DMS 273 (cell line): ENCODE measurements at regions not wholly inside any gene's neighbourhood (a gene's known extent, or its start where the extent isn't known, plus 50 kb on each side); places are given as distances from the start of the nearest gene placed in this dataset.

ENCODE experiments used
- DNase-seq: peaks from one replicate; lab custom pipeline; 2025; ENCODE audit not compliant: unreplicated experiment; lab: John Stamatoyannopoulos, UW

DNA sequence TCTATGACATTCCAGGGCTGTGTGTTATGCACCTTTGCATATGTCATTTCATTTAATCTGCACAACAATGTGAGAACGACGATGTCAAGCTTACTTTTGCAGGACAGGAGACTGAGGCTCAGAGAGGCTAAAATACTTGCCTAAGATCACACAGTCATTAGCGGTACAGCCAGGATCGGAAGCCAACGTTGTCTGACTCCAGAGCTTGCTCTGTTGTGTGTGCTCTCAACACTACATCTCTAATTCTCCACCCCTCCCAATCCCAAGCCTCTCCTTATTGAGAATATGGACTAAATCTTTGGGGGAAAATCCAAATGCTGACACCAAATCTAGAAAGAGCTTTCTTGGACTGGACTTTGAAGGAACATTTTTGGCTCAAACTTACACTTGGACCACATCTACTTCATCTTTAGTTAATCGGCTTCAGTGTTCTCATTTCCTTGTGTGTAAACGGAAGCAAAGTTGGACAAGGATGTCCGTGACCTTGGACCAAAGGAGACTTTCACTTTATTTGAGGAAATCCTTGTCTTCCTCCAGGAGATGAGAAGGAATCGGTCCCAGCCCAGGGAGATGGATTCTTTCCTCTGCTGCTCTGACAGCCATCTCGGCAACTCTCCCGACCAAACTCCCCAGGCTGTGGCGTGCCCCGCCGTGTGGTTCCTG is 242.4 kb downstream of the LPIN1 start:
- DNase-seq: no peak

DNA sequence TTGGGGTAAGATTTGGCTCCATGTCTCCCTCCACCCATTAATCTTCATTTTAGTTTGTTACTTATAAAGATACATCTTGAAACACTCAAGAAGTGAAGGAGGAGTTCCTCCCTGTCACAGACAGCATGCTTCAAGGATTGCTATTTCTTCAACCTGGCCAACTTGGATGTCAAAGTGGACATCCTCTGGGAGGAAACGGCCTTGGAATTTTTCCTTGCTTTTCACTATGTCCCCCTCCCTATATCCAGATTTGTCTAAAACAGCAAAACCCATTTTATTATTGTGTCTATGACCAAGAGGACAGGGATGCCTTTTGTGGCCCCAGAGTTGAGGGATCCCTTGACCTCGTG is 242.9 kb downstream of the LPIN1 start:
- no peak for DNase-seq

DNA sequence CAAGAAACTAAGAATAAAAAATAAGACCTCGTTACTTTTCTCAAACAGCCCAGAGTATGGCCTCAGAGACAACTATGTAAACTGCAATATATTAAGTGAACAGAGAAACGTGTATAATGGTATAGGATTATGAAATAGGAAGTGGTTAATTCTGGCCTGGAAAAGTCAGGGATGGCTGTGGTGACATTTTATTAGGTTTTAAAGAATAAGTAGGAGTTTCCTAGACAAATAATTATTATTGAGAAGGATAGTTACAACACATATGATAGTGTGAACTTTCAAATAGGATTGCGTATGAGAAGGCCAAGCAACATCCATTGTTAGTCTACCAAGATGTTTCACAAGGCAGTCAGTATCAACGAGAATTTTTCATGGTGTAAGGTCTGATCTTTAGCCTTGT is 244.1 kb downstream of the LPIN1 start:
- DNase-seq: no peak

DNA sequence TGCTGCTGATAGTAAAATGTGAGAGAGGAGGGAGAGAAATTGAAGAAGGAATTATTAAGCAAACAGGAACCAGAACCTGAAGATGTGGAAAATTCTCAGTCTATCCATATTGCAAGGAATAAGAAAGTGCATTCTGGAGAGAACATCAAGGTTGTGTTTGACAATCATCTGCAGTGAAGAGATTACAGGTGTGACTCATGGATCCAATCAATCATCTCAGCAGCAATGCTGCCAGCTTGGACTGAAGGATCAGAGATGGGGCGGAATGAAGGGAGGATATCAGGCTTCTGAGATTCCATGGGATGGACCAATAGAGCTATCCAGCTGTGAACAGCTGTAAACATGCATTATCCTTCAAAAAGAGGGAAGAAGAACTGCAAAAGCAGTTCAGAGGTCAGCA is 247.3 kb downstream of the LPIN1 start:
- no peak for DNase-seq

DNA sequence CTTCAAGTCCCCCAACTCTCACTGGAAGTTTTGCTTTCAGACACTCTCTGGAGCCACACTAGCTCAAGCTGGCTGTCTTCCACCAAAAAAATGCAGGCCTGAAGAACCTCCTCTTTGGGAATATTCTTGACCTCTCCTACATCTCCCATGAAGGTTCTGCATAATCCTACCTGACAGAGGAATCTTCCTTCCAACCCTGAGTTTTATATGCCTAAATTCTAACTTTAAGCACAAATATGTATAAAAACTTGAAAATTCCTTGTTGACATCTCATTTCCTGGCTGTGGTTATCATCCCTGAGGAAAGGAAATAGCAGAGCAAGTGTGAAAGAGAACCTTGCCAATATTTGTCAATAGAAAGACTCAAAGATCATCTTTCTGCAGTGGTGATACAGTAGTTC is 249.0 kb downstream of the LPIN1 start:
- no peak for DNase-seq

DNA sequence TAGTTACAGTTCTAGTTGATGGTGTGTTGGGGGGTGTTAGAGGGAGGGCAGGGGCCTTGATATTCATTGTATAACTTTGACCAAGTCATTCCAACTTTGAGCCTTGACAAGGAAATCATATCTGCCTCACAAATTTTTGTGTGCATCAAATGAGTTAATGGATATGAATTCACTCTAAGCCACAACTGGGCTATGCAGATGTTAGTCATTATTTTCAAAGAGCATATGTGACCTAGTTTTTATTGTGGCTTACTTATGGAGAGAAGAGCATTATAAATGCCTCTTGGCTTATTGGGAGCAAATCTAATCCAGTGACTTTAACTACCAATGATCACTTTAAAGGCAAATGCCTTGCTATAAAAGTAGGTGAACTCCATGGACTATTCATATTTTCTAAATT is 250.2 kb downstream of the LPIN1 start:
- DNase-seq: no peak

DNA sequence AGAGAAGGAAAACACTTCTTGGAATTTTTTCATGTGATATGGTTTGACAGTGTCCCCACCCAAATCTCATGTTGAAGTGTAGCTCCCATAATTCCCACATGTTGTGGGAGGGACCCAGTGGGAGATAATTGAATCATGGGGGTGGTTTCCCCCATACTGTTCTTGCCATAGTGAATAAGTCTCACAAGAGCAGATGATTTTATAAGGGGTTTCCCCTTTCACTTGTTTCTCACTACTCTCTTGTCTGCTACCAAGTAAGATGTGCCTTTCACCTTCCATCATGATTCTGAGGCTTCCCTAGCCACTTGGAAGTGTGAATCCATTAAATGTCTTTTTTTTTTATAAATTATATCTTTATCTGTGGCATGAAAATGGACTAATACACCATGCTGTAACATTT is 250.7 kb downstream of the LPIN1 start:
- DNase-seq: no peak

DNA sequence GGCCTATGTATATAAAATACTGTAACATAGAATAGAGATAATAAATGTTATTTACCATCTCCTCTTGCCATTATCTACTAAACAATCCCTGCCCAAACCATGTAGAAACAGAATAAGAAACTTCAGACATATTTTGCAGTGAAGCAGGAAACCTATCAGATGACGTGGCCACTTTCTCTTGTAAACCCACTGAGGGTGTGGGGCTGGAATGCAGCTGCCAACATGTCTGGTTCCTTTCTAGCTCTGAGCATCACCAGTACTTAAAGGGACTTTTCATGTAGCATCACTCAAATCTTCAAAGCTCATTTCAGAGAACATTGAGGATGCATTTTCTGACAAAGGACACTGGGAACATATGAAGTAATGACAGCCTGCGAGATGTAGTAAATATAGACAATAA is 251.8 kb downstream of the LPIN1 start:
- no peak for DNase-seq

DNA sequence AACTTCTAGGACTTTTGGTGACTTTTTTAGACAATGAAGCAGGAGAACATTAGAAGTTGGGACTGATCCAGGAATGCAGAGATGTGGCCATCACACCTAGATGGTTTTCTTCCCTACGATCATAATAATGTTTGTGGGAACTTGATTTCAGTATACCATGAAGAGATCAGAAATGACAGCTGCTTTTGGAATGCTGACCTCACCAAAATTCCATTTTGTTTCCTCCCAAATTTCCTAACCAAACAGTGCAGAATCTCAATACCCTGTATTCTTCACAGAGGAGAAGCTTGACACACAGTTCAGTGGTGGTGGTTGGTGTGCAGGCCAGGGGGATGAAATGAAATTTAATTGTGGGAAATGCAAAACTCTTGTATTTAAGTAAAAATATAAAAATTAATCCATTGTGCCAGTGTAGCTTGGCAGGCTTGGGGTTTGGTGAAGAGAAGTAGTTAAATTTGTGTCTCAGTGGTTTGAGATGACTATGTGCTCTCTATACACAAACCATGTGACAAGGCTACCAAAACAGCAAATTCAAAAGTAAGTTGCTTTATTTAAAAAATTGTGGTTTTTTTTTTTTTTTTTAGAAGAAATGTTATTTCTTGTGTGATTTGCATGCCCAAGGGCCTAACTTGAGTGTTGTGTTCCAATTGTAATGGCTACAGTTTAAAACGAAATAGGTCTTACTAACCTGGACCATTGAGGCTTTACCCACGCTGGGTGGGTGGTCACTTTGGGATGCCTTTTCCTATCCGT is 252.4 kb downstream of the LPIN1 start:
- DNase-seq: no peak

DNA sequence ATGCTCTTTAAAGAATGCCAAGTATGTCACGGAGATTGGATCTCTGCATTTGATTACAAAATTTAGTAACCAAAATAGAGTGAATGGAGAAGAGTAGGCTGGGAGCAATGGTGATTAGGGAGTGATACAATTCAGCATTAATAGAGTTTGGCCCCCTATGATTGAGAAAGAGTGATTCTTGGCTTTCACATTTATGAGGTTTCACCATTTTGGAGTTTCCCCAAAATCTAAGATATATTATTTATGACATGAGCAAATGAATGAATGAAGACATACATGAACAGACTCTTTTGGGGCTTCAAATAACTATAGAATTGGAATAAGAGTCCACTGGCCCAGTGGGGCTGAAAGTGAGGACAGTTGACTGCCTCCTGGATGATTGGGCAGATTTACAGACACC is 255.2 kb downstream of the LPIN1 start:
- no peak for DNase-seq

DNA sequence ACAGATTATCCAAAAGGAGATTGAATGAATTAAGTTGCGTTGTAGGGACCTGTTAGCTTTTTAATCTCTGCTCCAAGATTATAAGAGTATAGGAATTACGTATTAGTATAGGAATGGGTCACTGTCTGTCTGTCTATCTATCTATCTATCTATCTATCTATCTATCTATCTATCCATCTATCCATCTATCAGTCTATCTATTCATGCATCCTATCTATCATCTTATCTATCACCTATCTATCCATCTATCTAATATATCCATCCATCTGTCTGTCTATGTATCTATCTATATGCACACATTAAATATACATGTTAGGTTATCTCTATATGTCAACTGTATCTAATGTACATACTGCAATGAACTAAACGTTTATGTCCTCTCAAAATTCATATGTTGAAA is 255.8 kb downstream of the LPIN1 start:
- DNase-seq: no peak

DNA sequence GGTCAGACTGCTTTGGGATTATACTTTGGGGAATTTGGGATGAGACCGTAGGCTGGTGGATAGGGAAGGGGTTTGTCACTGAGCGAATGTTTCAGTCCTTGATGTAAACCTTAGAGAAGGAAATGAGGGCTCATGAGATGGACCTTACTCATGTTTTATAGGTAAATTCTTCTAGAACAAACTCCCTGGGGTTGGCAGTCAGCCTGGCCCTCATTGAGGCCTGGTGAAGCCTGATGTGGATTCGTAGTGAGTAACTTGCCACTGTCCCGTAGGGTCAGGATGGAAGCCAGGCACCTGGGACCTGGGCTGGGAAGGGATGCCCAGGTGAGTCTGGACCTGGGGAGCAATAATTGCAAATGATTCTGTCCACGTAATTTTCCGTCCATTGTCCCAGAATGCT is 258.3 kb downstream of the LPIN1 start:
- DNase-seq: no peak

DNA sequence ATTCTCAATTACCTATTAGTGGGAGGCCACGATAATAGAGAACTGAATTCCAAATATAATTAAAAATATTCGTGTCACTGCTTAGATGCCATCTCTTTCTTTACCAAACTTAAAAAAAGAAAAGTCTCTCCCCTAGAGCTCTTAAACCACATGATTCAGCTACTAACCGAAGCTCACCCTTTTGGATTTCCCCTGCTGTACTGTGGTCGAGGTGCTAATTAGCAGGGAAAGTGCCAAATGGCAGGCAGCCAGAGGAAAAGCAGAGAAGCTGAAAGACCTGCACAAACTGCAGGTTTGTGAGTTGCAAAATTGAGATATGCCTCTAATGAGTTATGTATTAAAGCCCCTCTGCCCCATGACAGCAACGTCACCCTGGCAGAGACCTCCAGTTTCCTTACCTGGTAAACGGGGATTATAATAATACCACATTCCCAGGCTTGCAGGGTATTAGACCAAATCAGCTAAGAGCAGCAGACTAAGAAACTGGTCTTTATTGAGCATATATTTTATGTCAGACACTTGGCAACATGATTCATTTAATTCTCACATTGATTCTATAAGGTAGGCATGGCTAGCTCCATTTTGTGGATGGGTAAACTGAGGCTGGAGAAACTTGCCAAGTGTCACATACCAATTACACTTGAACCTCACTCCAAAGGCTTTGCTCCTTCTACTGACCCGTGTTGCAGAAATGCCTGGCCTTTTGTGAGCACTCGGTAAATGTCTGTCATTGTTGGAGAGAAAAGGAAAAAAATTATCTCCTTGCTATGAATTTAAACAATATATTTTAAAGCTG is 259.7 kb downstream of the LPIN1 start:
- DNase-seq: peak; percentile 78

DNA sequence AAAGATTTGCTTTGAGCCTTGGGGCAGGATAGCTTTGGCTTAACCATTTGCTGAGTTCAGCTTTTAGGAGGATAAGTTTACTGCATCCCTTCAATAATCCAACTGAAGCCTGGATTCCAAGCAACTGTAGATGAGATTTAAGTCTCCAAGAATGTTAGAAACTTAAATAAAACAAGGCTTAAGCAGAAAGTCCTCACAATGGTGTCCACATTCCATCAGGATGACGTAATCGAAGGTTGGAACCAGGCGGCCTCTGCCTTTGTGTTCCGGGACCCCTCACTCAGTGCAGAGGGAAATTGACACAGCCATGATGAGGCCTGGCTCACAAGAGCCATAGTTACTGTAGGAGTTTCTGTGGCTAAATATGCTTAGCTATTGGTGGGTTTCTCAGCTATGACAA is 260.4 kb downstream of the LPIN1 start:
- no peak for DNase-seq

DNA sequence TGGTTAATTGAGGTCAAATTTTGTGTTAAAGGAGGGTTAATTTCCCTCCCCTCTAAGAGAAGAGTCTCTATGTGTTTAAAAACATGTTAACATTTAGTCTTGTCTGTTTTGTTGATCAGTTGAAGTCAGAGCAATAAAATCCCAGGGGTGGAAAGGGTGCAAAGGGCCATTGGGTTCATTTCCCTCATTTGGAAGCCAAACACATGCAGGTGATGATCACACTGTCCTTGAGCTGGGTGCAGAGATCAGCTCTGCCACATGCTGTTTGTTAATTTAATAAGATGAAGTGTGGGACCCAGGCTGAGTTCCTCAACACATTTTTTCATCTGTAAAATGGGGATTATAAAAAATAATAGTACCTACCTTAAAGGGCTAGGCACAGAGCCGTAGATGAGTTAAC is 260.9 kb downstream of the LPIN1 start:
- no peak for DNase-seq

DNA sequence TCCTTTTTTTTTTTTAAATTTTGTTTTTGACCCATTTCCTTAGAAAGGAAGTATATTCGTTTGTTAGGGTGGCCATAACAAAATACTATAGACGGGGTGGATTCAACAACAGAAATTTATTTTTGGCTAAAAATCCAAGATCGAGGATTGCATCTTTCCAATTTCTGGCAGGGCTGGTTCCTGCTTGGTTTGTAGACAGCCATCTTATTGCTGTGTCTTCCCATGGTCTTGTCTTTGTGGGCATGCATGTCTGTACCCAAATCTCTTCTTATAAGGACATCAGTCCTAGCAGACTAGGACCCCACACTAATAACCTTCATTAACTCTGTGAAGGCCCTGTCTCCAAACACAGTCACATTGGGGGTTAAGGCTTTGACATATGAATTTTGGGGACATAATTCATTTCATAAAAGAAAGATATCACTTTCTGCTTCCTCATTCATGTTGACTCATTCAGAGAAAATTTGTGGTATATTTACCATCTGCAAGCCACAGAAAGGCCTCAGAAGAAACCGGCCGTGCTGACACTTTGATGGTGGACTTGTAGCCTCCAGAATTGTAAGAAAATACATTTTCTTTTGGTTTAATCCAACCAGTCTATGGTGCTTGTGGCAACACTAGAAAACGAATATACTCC is 262.1 kb downstream of the LPIN1 start:
- DNase-seq: no peak

DNA sequence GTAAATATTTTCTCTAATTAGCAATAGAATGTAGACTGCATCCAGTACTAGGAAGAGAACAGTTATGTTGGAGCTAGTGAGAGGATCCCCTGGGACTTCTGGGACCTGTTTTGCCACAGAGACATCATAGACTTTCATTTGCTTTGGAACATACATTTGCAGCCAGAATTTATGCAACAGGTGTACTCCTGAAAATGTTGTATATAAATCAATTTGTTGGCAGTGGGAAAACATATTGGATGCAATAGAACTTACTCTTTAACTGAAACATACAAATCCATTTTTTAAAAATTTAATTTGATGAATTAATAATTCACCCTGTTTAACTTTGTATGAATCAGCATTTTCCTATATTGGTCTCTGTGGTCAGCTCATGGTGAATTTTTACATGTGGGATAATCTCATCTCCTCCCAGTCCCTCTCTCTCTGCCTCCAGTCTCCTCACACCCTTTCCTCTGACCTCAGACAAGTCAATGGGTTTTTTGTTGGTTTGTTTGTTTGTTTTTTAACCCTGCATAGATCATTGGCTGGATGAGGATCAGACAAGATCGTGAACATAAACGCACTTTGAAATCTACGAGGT is 263.0 kb downstream of the LPIN1 start:
- no peak for DNase-seq

DNA sequence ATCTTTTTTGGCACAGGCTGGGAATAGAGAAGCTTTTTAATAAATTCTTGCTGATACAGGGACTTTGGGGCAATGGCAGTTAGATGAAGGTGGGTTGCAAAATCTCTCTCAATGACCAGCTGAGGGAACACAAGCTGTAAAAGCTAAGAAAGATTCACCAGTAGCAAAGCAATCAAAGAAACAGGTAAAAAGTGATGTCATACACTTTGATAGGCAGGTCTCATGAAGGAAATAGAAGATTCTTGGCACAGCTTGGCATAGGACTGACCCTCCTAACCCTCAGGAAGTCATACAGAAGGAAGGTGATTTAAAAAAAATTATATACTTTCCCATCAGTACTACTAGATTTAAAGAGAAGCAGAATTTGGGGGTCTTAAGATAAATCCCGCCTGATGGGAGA is 263.6 kb downstream of the LPIN1 start:
- no peak for DNase-seq

DNA sequence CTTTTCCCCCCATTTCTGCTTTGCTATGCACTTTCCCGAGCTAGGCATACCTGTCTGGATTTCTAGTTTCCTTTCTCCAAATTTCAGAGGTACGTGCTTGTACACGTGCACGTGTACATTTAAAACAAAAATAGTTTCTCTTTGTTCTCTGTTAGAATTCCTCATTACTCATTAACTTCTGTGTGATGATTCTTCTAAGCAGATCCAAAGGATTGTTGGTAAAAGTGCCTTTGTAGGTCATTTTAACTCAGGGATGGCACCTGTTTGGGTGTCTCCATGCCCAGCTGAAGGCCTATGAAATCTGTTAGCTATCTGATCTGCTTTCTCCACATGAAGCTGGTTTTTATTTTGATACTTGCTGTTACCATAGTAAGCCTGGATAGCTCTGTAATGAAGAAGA is 264.3 kb downstream of the LPIN1 start:
- DNase-seq: no peak

DNA sequence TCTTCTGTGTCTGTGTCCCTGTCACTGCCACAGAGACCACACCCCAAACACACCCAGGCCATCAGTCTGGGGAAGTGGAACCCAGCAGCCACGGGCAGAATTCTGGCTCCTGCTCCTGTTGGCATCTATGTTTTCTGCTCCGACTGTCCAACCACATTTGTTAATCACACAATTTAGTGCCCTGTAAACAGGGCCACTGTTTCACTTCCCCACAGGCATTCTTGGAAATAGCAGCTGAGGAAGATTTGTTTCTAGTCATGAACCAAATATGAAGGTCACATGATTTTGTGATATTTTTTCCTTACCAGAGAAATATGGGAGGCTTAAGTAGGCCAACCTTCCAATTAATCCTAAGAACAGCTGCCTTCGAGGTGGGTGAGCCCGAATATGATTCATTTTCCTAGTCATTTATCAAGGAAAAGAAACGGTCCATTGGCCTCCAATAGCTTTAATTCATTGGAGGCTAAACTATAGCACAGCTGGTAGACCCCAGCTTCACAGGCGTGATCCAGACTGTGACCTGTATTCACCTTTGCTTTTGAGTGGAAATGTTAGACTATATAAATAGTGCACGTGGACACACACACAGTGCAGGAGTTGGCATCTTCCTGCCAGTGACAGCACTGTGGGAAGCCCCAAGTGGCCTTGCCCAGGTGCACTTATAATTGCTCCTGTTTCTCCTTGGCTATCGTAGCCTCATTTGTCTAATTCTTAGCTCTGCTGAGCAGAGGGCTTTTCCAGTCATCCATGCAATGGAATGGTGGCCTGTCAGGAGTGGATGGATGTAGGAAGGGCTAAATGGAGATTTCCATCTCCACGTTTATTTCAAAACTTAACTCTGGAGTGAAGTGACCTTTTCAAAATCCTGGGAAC is 267.9 kb downstream of the LPIN1 start:
- no peak for DNase-seq
